Upper lobe of left lung (tissue), 6 donors: ENCODE measurements at regions not wholly inside any gene's neighbourhood (a gene's known extent, or its start where the extent isn't known, plus 50 kb on each side); places are given as distances from the start of the nearest gene placed in this dataset.

Experiments used
- ATAC-seq, 2 donors: fragments of 200-7000 bp; cut with Tn5 transposase; one replicate each; pipeline ENCODE4 v1.9.1; 2022; ENCODE audit warnings: mild to moderate bottlenecking in 2 of 2, moderate library complexity in 2 of 2; ENCODE audit not compliant: low FRiP score in 2 of 2
- DNase-seq, 2 donors: peaks; one replicate each; pipeline ENCODE4 v3.0.0-alpha.2; 2019 to 2020
- H3K27ac ChIP-seq, 4 donors: fragments of 200-600 bp; sonication (generic); one replicate each; pipeline ENCODE4 v1.5.1; 2016 to 2019
- H3K27me3 ChIP-seq, 4 donors: fragments of 200-600 bp; sonication (generic); one replicate each; pipeline ENCODE4 v1.5.1; 2017 to 2019
- H3K36me3 ChIP-seq, 4 donors: fragments of 200-600 bp; sonication (generic); one replicate each; pipeline ENCODE4 v1.5.1; 2016 to 2019
- H3K4me1 ChIP-seq, 4 donors: fragments of 200-600 bp; sonication (generic); one replicate each; pipeline ENCODE4 v1.5.1; 2018 to 2019
- H3K4me3 ChIP-seq, 4 donors: fragments of 200-600 bp; sonication (generic); one replicate each; pipeline ENCODE4 v1.5.1; 2017 to 2019; ENCODE audit warnings: mild to moderate bottlenecking in 2 of 4, moderate library complexity in 1 of 4
- H3K9me3 ChIP-seq, 4 donors: fragments of 200-600 bp; sonication (generic); one replicate each; pipeline ENCODE4 v1.5.1; 2018 to 2019
- EP300 ChIP-seq, 4 donors: sonication (generic); formaldehyde crosslinking; IDR thresholded peaks; one replicate each; pipeline ENCODE4 v1.5.1; 2017; ENCODE audit warnings: antibody characterized with exemption in 4 of 4, control low read depth in 2 of 4
- POLR2A ChIP-seq, 4 donors: fragments of 450-650 bp; IDR thresholded peaks; one replicate each; pipeline ENCODE4 v1.5.1; 2016 to 2017; ENCODE audit warnings: antibody characterized with exemption in 4 of 4, mild to moderate bottlenecking in 2 of 4
- POLR2AphosphoS5 ChIP-seq, 2 donors: sonication (generic); formaldehyde crosslinking; IDR thresholded peaks; one replicate each; pipeline ENCODE4 v1.5.1; 2017; ENCODE audit warnings: antibody characterized with exemption in 2 of 2
- WGBS, 2 donors: methylation state at CpG; one replicate each; pipeline ENCODE4 v1.1.5; 2017 to 2018; 5-methylcytosine and 5-hydroxymethylcytosine counted together
- TF ChIP-seq, protein P1 (sequence below), 6 experiments: fragments of 450-650 bp in 4 of 6; fragments of 200-600 bp in 2 of 6; sonication (generic) in 2 of 6; IDR thresholded peaks; one replicate each; pipeline ENCODE4 v1.5.1; 2016 to 2019; ENCODE audit warnings: antibody characterized with exemption in 6 of 6
- donor health status: DM: no; HTN: no; CAD: no; lungs with moderate emphysema.
- donor health status: DM: no; HTN: yes; CAD: no; lungs with severe emphysema.

GRCh38 chr19:28703400-28703956 is 509.5 kb downstream of the UQCRFS1 start:
- no peaks in the 10 kb centered on the region for H3K36me3 ChIP-seq
- H3K4me3 ChIP-seq = no peak overlapping the region
- TF ChIP-seq POLR2AphosphoS5 (IDR thresholded peaks at IDR 0.05) (no peak), POLR2A (IDR thresholded peaks at IDR 0.05) (no peak)
- H3K9me3 ChIP-seq = no peaks in the 10 kb centered on the region
- no peaks in the 10 kb centered on the region for H3K27me3 ChIP-seq
- ATAC-seq = no peak
- H3K4me1 ChIP-seq = no peaks in the 10 kb centered on the region
- DNase-seq = no peak
- no peak overlapping the region for H3K27ac ChIP-seq

DNA sequence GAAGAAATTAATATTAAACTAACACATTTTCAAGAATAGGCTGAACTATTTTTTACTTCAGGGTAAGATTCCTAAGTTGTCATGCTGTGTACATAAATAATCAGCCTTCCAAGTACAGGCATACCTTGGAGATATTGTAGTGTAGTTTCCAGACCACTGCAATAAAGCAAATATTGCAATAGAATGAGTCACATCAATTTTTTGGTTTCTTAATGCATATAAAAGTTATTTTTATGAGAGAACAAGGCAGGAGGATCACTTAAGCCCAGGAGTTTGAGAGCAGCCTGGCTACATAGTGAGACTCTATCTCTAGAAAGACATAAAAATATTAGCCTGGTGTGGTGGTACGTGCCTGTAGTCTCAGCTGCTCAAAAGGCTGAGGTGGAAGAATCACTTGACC is 511.5 kb downstream of the UQCRFS1 start:
- 72 to 79% methylated on average over 1 of the region's 1 CpG for WGBS, 2 donors
- ATAC-seq = no peak
- no peaks in the 10 kb centered on the region for H3K4me1 ChIP-seq

GRCh38 chr19:28700176-28700575 is 512.8 kb downstream of the UQCRFS1 start:
- Histone ChIP-seq H3K4me3 (no peak overlapping the region), H3K4me1 (no peaks in the 10 kb centered on the region), H3K27me3 (no peaks in the 10 kb centered on the region), H3K27ac (no peak overlapping the region), H3K9me3 (no peaks in the 10 kb centered on the region), H3K36me3 (no peaks in the 10 kb centered on the region)
- WGBS, 2 donors = 78% methylated on average over 4 of the region's 4 CpGs
- TF ChIP-seq POLR2AphosphoS5 (IDR thresholded peaks at IDR 0.05) (no peak), EP300 (IDR thresholded peaks at IDR 0.05) (no peak), POLR2A (IDR thresholded peaks at IDR 0.05) (no peak)
- TF ChIP-seq, protein P1, sequence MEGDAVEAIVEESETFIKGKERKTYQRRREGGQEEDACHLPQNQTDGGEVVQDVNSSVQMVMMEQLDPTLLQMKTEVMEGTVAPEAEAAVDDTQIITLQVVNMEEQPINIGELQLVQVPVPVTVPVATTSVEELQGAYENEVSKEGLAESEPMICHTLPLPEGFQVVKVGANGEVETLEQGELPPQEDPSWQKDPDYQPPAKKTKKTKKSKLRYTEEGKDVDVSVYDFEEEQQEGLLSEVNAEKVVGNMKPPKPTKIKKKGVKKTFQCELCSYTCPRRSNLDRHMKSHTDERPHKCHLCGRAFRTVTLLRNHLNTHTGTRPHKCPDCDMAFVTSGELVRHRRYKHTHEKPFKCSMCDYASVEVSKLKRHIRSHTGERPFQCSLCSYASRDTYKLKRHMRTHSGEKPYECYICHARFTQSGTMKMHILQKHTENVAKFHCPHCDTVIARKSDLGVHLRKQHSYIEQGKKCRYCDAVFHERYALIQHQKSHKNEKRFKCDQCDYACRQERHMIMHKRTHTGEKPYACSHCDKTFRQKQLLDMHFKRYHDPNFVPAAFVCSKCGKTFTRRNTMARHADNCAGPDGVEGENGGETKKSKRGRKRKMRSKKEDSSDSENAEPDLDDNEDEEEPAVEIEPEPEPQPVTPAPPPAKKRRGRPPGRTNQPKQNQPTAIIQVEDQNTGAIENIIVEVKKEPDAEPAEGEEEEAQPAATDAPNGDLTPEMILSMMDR (IDR thresholded peaks at IDR 0.05) = no peak
- DNase-seq = no peak
- no peak for ATAC-seq

More for the DNA sequence above, 511.5 kb downstream of the UQCRFS1 start:
- Histone ChIP-seq H3K9me3 (no peaks in the 10 kb centered on the region), H3K36me3 (no peaks in the 10 kb centered on the region), H3K4me3 (no peak overlapping the region), H3K27ac (no peak overlapping the region), H3K27me3 (no peaks in the 10 kb centered on the region)
- no peak for DNase-seq
- TF ChIP-seq POLR2AphosphoS5 (IDR thresholded peaks at IDR 0.05) (no peak), EP300 (IDR thresholded peaks at IDR 0.05) (no peak), POLR2A (IDR thresholded peaks at IDR 0.05) (no peak)
- TF ChIP-seq, protein P1 (IDR thresholded peaks at IDR 0.05) = no peak

GRCh38 chr19:28697308-28697707 is 515.6 kb downstream of the UQCRFS1 start:
- no peaks in the 10 kb centered on the region for H3K9me3 ChIP-seq
- ATAC-seq (no peak), DNase-seq (no peak)
- H3K4me1 ChIP-seq = no peaks in the 10 kb centered on the region
- no peaks in the 10 kb centered on the region for H3K36me3 ChIP-seq
- H3K4me3 ChIP-seq = no peak overlapping the region
- H3K27me3 ChIP-seq = no peaks in the 10 kb centered on the region
- WGBS, 2 donors = 89 to 96% methylated on average over 1 of the region's 1 CpG
- no peak overlapping the region for H3K27ac ChIP-seq
- TF ChIP-seq, protein P1 (IDR thresholded peaks at IDR 0.05) = no peak
- TF ChIP-seq POLR2AphosphoS5 (IDR thresholded peaks at IDR 0.05) (no peak), POLR2A (IDR thresholded peaks at IDR 0.05) (no peak)

GRCh38 chr19:28694812-28695211 is 518.1 kb downstream of the UQCRFS1 start:
- TF ChIP-seq POLR2A (IDR thresholded peaks at IDR 0.05) (no peak), POLR2AphosphoS5 (IDR thresholded peaks at IDR 0.05) (no peak), EP300 (IDR thresholded peaks at IDR 0.05) (no peak)
- TF ChIP-seq, protein P1 (IDR thresholded peaks at IDR 0.05) = no peak
- H3K27ac ChIP-seq = no peak overlapping the region
- ATAC-seq (no peak), DNase-seq (no peak)
- H3K4me3 ChIP-seq = no peak overlapping the region
- H3K36me3 ChIP-seq = no peaks in the 10 kb centered on the region
- H3K9me3 ChIP-seq = no peaks in the 10 kb centered on the region
- H3K4me1 ChIP-seq = no peaks in the 10 kb centered on the region
- WGBS, 2 donors = 68 to 81% methylated on average over 5 of the region's 5 CpGs
- H3K27me3 ChIP-seq = no peaks in the 10 kb centered on the region
